ENCODE measurements at regions not wholly inside any gene's neighbourhood (a gene's known extent, or its start where the extent isn't known, plus 50 kb on each side); places are given as distances from the start of the nearest gene placed in this dataset.

DNA sequence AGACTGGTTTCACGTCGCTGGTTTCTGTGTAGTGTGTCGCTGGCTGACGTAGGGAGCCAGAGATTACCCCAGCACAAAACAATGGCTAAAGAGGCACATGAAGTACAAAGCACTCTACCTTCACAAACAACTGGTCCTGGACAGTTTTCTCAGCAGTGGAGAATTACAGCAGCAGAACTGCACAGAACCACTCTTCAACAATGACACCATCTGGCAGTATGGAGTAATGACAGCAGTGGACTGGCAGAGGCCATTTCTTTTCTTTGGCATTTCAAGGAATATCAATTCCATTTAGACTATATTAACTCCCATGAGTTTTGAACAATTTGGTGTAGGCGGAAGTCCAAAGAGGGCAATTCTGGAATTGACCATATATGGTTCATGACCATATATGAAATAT, 1074.1 kb downstream of the AACS start:
- DNase-seq: no peak

DNA sequence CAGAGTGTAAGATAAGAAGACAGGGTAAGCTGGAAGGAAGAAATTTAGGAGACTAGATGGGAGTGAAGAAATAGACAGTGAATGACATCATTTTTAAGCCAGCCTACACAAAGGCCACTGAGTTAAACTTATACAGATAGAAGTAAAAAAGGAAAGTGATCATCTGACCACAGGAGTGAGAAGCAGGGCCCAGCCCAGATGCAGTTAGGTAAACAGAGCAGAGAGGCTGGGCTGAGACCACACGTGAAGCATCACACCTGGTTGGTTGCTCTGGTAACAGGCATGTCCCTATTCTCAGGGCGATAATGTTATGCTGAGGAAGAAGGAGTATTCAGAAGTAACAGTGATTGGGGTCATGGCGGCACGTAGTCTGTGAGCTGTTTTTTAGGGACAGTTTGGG, 1079.4 kb downstream of the AACS start:
- DNase-seq: no peak

DNA sequence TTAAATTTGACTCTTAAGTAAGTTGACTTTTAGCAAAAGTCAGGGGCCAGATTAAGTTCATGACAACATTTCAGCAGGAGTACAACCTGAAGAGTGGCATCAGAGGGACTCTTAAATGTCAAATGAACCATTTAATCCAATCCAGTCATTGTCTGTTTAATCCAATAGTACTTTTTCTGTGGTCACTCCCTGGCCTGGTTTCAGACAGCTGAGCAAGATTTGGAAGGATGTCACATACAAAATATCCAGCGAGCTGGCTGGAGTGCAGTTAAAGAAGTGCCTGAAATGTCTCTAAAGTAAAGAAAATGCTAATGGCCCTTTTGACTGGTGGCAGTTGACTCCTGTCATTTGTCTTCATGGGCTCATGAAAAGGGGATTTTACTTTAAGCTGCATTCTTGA, 1082.1 kb downstream of the AACS start:
- DNase-seq: no peak

DNA sequence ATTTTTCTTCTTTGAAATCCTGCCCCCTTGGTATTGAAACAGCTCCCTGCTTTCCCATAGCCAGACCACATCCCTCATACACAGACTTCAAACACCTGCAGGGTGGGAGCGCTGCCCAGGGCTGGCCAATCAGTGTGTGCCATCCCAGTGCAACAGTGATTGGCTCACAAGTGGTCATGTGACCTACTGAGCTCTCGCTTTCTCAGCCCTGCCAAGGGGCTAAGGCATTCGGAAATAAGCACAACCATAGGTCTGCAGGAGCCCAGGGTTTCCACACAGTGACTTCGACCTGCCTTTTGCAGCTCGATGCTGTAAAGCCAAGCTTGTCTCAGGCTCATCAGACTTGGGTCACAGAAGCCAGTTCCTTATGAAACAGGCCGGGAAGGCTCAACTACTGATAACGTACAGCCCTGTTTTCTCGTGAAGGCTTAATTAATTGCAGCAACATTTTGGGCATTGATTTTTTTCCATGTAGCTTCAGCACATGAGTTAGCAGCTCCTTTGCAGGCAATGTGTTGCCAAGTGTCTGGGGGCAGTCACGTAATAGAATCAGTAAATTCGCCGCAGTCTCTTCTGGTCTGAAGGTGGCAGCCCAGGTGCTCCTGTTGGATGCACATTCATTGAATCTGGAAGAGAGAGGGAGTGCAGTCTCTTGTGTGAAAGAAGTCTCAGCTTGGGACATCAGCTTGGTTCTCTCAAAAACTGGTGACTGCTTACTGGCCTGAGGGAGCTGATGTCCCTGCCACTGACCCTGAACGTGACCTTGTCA, 1091.8 kb downstream of the AACS start:
- DNase-seq: no peak

DNA sequence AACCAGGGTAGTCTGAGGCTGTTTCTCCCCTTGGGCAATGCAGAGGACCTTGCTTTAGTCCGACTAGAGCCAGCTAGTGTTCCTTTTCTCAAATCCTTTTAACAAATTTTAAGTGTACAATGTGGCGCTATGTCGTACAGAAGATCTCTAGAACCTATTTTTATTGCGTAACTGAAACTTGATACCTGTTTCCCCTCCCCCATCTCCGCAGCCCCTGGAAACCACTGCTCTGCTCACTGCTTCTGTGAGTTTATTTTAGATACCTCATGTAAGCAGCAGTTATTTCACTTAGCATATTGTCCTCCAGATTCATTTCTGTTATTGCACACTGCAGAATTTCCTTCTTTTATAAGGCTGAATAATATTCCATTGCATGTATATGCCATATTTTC, 1092.3 kb downstream of the AACS start:
- no peak for DNase-seq

DNA sequence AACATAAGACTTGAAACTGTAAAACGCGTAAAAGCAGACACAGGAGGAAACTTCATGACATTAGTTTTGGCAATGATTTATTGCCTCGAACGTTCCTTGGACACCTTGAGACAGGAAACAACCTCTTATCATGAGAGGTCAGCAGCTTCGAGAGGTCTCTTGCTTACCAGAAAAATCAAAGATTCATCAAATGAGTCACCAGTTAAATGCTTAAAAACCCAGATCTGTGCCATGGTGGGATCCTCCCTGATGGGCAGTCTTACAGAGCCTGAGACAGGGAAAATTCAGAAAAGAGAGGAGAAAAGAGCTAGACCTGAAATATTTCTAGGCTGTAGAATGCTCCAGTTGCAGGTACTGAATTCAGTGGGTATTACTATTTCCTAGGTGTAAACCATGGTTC, 1093.9 kb downstream of the AACS start:
- no peak for DNase-seq

DNA sequence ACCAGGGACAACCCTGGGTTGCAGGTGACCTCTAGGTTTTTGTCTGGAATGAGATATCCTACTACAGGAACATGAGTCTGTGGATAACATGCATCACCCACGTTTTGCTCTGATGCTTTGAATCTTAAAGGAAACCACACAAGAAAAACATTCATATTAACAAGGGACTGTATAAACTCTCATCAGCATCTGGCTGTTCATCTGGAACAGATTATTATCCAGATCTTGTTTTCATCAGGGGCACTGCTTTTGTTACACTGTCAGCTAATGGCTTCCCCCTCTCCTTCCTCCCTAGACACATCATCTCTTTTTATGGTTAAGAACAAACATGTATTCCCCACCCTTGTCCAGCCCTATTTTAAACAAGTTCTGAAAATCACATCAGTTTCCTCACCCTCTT, 1095.7 kb downstream of the AACS start:
- no peak for DNase-seq

DNA sequence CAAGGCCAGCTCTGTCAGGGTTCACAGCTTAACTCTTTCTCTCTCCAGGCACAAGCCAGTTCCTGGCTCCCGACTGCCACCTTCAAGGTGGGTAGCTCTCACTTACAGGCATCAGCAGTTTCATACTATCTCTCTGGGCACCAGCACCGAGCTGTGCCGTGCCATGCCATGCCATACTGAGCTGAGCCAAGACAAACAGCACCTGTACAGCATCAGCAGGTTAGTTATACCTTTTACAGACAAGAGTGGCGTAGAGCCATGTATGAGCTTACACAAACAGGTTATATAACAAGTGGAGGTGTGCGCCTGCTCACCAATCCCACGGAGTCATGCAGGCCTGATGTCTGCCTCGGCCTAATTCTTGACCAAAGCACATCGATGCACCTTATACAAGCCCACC, 1098.7 kb downstream of the AACS start:
- no peak for DNase-seq

DNA sequence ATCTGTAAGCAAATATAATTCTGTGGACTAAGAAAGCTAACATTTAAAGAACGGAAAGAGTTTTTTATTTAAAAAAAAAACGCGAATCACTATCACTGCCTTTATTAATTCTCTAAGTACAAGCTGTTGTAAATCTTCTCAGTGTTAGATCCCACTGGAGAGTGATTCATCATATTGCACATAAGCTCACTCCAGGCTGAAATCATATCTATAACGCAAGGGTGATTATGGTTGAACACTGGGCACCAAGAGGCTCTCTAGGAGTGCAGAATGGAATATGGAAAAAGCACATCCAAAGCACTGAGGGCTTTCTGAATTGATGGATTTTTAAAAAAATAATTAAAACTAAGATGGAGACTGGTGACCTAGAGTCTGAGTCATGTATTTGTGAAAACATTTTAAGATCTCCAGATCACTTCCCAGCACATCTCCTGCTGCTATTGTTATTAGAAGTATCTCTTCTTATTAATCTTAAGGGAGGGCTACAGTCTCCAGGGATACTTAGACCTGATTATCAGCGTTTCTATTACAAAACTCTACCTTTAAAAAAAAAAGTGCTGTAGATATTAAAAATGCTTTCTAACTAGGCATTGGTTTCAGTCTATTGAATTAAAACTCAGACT, 1106.8 kb downstream of the AACS start:
- DNase-seq: no peak

DNA sequence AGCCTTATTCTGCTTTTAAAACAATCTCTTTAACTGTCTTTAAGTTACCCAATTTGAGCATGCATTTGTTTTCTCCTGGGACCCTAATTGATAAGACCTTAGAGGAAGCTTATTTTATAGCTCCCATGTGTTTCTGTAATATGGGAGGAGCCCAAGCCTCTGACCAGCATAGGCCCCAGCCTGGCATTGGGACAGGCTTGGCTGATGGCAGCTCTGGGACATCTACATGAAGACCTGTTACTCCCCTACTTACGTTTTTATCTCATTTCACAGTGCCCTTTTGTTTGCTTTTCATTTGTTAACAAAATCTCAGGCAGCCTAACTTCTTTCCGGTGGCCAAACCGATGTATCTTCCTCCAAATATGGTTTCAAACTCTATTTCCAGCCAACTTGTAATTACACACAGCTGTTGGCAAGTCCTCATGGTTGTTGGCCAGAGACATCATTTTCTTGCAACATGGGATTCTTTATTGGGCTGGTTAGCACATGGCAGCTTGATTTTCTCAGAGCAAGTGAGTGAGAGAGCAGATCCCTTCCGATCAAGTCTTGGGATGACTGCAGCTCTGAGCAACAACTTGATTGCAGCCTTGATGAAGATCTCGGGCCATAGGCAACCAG, 1117.5 kb downstream of the AACS start:
- peak; percentile 55 for DNase-seq

DNA sequence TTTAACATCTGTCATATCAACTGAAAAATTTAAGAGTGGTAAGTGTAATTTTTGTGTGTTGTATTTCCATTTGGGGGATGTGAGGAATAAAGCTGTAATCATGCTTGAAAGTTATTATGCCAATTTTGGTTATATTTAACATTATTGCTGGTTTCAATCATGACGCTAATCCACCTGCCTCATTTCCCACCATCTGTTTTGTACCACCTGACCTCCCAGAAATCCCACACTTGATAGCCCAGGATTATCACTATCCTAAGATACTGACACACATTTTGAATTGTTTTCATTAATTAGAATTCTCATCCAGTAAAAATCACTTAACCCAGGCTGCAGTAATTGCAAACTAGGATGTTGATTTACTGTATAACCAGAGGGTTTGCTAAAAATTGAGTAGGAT, 1119.8 kb downstream of the AACS start:
- no peak for DNase-seq

DNA sequence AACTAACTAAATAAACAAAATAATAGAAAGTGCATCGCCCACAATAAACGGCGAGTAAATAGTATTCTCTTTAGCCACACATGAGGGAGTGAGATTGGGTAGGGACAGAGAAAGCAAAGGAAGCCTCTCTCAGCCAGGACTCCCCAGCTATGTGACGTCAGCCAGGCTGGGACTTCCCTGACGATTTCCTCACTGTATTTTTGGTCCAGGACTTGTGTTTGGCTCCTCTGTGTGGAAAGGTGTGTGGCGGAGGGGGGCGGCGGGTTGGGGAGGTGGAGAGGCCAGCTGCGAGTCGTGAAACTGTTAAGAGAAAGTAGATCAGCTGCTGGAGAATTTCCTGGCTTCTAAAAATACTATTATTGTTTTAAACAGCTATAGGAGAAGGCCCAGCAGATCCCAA, 1124.6 kb downstream of the AACS start:
- DNase-seq: peak; percentile 23

DNA sequence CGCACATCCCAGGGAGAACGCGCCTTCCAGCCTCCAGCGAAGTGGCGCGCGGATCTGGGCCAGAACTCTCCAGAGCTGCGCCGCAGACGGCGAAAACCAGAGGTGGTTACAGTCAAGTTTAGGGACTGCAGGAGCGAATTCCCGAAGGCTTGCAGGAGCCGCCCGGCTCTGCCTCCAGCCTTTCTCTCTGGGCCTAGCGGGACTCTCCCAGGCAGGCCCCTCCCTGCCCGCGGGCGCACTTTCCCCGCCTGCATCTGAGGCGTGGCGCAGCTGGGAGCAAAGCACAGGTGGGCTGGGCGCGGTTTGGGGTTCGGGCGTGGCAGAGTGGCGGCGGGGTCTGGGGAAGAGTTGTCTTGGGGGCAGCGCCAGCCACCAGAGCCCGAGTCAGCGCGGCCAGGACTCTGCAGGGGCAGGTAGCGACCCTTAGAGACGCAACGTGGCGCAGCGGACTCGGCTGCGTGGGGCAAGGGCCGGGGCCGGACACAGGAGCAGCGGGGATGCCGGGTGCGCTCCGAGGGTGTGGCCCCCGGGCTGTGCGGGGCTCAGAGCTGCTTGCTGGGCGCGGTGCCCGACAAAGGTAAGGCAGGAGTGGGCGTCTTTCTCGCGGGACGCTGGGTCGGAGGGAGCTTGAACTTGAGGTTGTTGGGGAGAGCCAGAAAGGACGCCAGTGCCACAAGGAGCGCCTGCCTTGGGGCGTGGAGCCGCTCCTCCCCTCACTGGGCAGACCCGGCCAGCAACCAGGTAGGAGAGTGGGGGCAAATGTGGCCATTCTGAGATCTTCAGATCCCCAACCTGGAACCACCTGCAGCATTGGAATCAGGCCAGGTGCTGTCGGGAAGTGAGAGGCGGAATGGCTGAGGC, 1126.0 kb downstream of the AACS start:
- no peak for DNase-seq

DNA sequence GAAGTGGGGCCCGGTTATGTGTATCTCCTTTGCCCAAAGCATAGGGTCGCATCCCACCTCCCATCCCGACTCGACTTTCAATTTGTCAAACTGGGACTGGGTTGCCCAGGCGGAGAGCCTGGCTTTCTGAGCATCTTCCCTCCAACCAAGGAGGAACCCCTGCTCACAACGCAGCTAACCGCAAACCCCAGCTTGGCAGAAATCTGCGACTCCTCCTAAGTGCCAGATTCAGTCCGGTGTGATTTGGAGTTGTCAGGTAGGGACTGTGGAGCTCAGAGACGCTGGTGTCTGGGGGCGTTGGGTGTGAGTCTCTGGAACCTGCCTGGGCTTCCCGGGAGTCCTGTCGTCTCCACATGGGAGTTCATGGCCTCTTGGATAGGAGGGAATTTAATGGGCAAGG, 1126.7 kb downstream of the AACS start:
- DNase-seq: no peak

DNA sequence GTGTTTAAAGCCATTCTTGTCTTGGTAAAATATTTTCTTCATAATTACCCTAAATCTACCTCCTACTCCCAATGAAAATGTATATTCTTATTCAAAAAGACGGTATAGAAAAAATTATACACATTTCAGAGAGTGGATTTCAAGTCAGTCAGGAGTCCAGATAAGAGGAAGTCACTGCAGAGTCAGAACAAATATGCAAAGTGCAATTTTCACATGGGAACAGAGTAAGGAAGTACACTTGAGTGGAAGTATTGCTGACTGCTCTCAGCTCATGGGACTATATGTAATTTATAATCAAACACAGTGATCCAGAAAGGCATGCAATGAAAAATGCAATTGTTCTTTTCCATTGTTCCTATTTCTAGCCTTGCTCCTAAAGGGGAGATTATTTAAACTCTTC, 1128.0 kb downstream of the AACS start:
- DNase-seq: no peak

DNA sequence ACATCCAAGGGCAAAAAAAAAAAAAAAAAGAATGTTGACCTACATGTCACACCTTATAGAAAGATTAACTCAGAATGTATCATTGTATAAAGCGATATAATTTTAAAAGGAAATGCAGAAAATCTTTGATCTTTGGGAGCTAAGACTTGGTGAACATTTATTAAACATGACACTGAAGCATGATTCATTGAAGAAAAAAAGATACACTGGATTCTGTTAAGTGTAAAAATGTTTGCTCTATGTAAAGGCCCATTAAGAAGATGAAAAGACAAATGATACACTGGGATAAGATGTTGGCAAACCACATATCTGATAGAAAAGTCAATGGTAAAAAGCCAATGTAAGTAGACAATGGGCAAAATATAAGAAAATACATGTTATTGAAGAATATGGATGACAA, 1131.0 kb downstream of the AACS start:
- no peak for DNase-seq

DNA sequence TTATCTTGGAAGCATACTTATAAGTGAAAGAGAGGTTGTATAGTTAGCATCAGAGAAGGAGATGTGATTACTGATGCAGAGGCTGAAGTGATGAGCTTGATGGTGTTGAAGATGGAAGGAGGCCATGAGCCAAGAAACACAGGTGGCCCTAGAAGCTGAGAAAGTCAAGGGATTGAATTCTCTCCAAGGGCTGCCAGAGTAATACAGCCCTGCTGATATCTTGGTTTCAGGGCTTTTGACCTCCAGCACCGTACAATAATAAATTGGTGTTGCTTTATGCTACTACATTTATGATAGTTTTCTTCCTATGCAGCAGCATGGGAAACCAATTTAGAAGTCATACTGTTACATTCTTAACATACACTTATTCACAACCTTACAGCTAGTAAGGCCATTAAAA, 1133.3 kb downstream of the AACS start:
- no peak for DNase-seq

DNA sequence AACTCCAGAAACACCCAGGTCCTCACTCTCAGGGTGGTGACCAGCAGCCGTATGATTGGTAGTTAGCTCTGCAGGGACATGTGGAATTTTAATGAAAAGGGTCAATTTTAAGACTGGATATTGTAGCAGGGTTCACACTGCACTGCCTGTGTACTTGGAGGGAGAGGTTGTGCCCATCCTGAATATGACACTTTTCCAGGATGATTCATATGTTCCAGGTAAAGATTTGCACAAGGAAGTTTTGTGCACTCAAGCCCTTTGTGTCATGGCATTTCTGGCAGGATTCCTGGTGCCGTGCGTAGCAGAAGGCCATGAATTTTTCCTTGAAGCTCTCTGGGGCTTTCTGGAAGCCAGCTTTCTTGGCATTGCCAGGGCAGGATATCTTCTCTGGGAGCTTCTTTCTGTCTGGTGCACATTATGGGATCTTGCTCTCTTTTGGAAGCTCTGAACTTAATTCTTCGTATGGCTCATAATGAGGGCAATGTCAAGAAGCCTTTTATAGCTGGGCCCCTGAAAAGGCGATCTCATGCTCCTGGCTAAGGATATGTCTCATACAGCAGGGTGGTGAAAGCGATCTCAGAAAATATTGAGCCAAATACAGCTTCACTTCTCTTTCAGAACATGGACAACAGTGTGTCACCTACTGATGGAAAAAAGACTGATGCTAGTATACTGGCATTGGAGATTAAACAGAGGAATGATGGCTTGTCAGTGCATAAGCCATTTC, 1133.9 kb downstream of the AACS start:
- no peak for DNase-seq

DNA sequence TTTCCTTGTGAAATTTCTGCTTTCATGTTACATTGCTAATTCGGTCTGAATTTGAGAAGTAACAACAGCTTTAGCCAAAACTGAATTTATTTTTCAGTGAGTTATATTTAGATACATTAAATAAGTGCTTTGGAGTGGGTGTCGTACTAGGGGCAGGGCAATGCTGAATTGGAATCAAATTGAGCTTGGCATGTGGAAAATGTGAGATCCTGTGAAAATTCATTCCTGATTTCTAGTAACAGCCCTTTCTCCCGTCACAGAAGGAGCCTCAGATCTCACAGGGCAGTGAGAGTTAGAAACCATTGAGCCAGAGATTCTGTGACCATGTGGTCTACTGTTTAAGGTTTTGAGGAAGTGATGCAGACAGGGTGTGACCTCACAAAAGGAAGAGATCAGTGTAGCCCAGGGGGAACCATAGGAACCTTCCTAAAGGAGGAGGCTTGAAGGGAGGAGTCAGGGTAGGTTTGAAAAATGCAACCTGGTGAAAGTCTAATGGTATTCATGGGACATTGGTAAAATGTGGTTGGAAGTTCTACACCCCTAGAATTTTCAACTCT, 1136.8 kb downstream of the AACS start:
- no peak for DNase-seq

DNA sequence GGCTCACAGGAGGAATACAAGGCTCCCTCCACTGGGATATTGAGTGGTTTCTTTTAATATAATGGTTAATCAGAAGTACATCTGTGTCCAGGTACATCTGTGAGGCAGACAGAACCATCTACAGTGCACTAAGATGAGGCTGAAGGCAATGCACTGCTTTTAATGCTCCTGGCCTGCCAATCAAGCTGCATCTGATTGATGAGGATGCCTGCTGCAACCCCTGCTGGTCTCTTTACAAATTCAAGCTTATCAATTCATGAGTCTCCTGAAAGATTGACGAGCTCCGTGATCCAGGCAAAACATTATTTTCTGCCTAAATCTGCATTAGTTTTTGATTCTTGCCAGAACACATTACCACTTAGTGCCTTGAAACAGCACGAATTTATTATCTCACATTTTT, 1139.1 kb downstream of the AACS start:
- no peak for DNase-seq

DNA sequence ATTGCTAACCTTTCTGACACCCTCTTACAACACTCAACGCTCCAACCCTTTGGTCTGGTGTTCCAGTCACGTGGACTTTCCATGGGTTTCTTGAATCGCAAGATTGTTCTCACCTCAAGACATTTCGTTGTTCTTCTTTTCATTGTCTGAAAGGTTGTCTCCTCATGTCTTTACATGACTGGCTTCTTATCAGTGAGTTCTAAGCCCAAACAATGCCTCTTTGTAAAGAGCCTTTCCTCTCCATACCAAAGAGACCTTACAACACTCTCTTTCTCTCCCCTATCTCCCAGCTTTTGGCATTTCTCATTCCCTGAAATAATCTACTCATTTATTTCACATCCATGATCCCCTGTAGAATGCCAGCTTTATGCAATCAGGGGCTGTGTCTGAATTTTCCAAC, 1144.8 kb downstream of the AACS start:
- no peak for DNase-seq

DNA sequence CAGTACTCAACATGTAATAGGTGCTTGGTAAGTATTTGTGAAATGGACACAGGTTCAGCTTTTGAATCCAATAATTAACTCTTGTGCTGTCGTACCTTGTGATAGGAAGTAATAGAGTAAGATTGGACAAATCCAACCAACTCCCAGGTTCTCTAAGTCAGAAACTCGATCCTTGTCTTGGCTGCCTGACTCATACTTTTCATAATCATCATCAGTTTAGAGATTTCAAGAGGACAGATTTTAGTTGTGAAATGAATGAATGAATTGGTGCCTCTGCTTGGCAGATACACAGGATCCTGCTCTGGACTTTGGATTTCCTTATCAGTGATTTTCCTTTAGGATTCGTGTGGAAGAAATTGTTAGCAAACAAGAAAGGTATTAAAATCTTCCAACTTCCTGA, 1145.2 kb downstream of the AACS start:
- no peak for DNase-seq

DNA sequence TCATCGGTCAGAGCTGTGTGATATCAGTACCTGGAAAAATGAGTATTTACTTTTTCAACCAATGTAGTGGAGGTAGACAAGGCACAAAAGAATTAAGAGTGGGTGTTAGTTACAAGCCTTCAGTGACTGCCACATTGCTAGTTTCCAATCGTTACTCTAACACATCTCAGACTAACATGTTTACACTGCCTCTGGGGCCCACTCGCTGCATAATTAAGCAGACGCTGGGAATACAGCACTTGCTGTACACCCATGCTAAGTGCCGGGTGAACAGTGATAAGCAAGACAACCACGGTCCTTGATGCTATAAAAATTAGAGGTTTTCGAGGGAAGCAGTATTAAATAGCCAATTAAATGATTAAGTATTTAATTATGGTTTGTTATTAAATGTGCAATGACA, 1147.6 kb downstream of the AACS start:
- DNase-seq: no peak
